ENCODE measurements at regions not wholly inside any gene's neighbourhood (a gene's known extent, or its start where the extent isn't known, plus 50 kb on each side); places are given as distances from the start of the nearest gene placed in this dataset.

DNA sequence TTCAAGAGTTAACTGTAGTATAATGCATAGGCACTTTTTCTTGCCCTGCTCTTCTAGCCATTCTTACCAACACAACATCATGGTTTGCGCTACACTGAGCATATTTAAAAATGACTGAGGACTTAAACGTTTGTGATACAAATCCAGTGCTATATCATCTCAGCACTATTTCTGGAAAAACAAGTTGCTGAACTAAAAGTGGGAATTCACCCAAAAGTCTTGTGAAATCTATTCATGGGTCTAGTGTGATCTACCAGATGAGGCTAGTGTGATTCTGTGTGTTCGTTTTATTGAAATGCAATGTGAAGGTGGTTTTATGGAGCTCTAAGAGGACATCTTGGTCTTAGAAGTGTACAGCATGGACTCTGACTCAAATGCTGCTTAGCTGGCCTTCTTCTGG lies 584.6 kb upstream of the POM121L12 start:
- Histone ChIP-seq H2BK15ac (ENCODE audit: low read length) (no peak overlapping the region), H3K4me2 (ENCODE audit: insufficient read depth in 1 of 2, low read depth in 2 of 2, low read length in 2 of 2) (no peak overlapping the region), H3K9me3 (ENCODE audit: insufficient read depth in 2 of 2, low read depth in 1 of 2, low read length in 1 of 2) (no peaks in the 10 kb centered on the region), H3K4me1 (replicated peaks in 1 of 4; ENCODE audit: control insufficient read depth in 3 of 4, insufficient read depth in 4 of 4, low read length in 3 of 4) (peaks cover 0 to 7% (median 3%) of the 10 kb centered on the region in 4 experiments; a peak in 3 of 7 replicates), H2BK120ac (replicated peaks; ENCODE audit: low read depth, low read length) (no peak overlapping the region), H3K14ac (ENCODE audit: insufficient read length) (no peak overlapping the region), H3K4ac (replicated peaks; ENCODE audit: insufficient read length, low read depth, low read length) (no peak overlapping the region), H3K36me3 (ENCODE audit: control insufficient read depth in 2 of 4, insufficient read depth in 4 of 4, low read length in 3 of 4) (no peaks in the 10 kb centered on the region; a peak in 1 of 8 replicates), H3K9ac (replicated peaks in 1 of 4; ENCODE audit: extremely low read depth in 1 of 4, low read depth in 3 of 4, low read length in 3 of 4) (no peak overlapping the region), H2AK5ac (ENCODE audit: low read depth, low read length) (no peak overlapping the region), H3K56ac (replicated peaks; ENCODE audit: insufficient read length, low read depth, low read length) (no peak overlapping the region), H3K79me2 (ENCODE audit: control insufficient read depth in 1 of 2, insufficient read depth in 2 of 2, low read length in 2 of 2) (no peaks in the 10 kb centered on the region), H3K79me1 (ENCODE audit: low read depth, low read length) (no peaks in the 10 kb centered on the region), H4K20me1 (replicated peaks in 1 of 2; ENCODE audit: control insufficient read depth in 1 of 2, insufficient read depth in 2 of 2, low read length in 2 of 2) (no peaks in the 10 kb centered on the region), H4K91ac (replicated peaks; ENCODE audit: insufficient read length, low read length) (no peak overlapping the region), H2BK20ac (ENCODE audit: low read length) (no peak overlapping the region), H2BK5ac (ENCODE audit: low read depth, low read length) (no peak overlapping the region), H4K8ac (ENCODE audit: extremely low read depth, insufficient read depth, low read length) (no peak overlapping the region), H3K4me3 (ENCODE audit: extremely low read depth in 1 of 4, insufficient read depth in 2 of 4, low read depth in 3 of 4, low read length in 4 of 4) (no peak overlapping the region), H3K23me2 (ENCODE audit: low read depth, low read length) (no peaks in the 10 kb centered on the region), H4K5ac (ENCODE audit: insufficient read length, low read depth, low read length) (no peak overlapping the region), H2AFZ (ENCODE audit: low read length) (no peak overlapping the region), H3K18ac (ENCODE audit: extremely low read depth, low read length) (no peak overlapping the region), H3K27me3 (replicated peaks in 1 of 4; ENCODE audit: control insufficient read depth in 3 of 4, extremely low read depth in 1 of 4, insufficient read depth in 3 of 4, low read length in 3 of 4) (no peaks in the 10 kb centered on the region), H2BK12ac (ENCODE audit: low read depth, low read length) (no peak overlapping the region), H3K27ac (ENCODE audit: low read depth, low read length) (no peak overlapping the region), H3K23ac (ENCODE audit: insufficient read length) (no peak overlapping the region)
- DNase-seq (ENCODE audit: low read depth in 1 of 2, low spot score in 2 of 2) (no peak), FAIRE-seq (no peak)
- ChIA-PET POLR2A (ENCODE audit: partially characterized antibody) (no interaction called here), CTCF (ENCODE audit: partially characterized antibody) (no interaction called here)
- WGBS, 2 experiments (ENCODE audit: extremely low coverage in 1 of 2, insufficient coverage in 1 of 2, insufficient read length in 1 of 2, insufficient replicate concordance in 2 of 2, low coverage in 1 of 2, low lambda C conversion rate in 2 of 2, missing lambda C conversion rate in 1 of 2) = 90% methylated on average over 3 of the region's 3 CpGs; no CpG with 5 or more reads in 1 of the 2 experiments
- no peak for TF ChIP-seq BACH1 (IDR thresholded peaks at IDR 0.05; ENCODE audit: low read length)
- TF ChIP-seq, protein P1, sequence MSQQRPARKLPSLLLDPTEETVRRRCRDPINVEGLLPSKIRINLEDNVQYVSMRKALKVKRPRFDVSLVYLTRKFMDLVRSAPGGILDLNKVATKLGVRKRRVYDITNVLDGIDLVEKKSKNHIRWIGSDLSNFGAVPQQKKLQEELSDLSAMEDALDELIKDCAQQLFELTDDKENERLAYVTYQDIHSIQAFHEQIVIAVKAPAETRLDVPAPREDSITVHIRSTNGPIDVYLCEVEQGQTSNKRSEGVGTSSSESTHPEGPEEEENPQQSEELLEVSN (IDR thresholded peaks at IDR 0.05) = no peak
- no peak for TF ChIP-seq EZH2 (IDR thresholded peaks at IDR 0.05; ENCODE audit: low read depth, low read length, severe bottlenecking)
- TF ChIP-seq BRCA1 (IDR thresholded peaks at IDR 0.05; ENCODE audit: low read depth, low read length) = no peak
- no peak for TF ChIP-seq SRF (IDR thresholded peaks at IDR 0.05; ENCODE audit: low read depth, low read length)
- TF ChIP-seq CTCF (IDR thresholded peaks at IDR 0.05; ENCODE audit: control extremely low read depth in 1 of 3, insufficient read depth in 1 of 3, low read depth in 1 of 3, low read length in 3 of 3) = no peak

Measured in H1 (cell line).